Erythroblast (primary cell): ENCODE measurements at regions not wholly inside any gene's neighbourhood (a gene's known extent, or its start where the extent isn't known, plus 50 kb on each side); places are given as distances from the start of the nearest gene placed in this dataset.
"Not testable (repeated sequence)": the region's sequence is repeated elsewhere in the genome, so short reads cannot be mapped to it uniquely, and the experiment has no call there.

Experiments
- GATA1 ChIP-seq: IDR thresholded peaks from 2 replicates; pipeline ENCODE4 v1.6.1; 2011; ENCODE audit warnings: low read depth, mild to moderate bottlenecking, control low read depth, low read length, moderate library complexity
- POLR2A ChIP-seq: IDR thresholded peaks from 2 replicates; pipeline ENCODE4 v1.6.1; 2011; ENCODE audit warnings: mild to moderate bottlenecking, low read length

- not testable (repeated sequence) for TF ChIP-seq POLR2A, GATA1
These were observed 115.3 kb upstream of the PRSS16 start for GRCh38 chr6:27132282-27132531.
